ENCODE measurements at regions not wholly inside any gene's neighbourhood (a gene's known extent, or its start where the extent isn't known, plus 50 kb on each side); places are given as distances from the start of the nearest gene placed in this dataset.

DNA sequence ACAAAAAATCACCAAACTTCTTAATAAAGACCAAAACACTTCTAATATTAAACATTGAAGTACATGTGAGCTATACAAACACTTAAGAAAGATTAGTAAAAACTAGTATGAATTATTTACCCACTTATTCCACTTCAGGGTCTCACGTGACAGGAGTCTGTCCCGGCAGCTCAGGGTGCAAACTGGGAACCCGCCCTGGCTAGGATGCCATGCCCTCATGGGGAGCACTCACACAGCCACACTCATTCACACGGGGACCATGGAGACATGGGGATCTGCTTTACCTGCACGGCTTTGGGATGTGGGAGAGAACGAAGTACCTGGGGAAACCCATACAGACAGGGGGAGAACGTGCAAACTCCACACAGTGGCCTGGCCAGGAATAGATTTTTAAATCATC is 179.3 kb upstream of the UBE3A start:
- TF ChIP-seq, protein P1, sequence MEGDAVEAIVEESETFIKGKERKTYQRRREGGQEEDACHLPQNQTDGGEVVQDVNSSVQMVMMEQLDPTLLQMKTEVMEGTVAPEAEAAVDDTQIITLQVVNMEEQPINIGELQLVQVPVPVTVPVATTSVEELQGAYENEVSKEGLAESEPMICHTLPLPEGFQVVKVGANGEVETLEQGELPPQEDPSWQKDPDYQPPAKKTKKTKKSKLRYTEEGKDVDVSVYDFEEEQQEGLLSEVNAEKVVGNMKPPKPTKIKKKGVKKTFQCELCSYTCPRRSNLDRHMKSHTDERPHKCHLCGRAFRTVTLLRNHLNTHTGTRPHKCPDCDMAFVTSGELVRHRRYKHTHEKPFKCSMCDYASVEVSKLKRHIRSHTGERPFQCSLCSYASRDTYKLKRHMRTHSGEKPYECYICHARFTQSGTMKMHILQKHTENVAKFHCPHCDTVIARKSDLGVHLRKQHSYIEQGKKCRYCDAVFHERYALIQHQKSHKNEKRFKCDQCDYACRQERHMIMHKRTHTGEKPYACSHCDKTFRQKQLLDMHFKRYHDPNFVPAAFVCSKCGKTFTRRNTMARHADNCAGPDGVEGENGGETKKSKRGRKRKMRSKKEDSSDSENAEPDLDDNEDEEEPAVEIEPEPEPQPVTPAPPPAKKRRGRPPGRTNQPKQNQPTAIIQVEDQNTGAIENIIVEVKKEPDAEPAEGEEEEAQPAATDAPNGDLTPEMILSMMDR (conservative IDR thresholded peaks at IDR 0.05; ENCODE audit: low read depth in 2 of 2): no peak
- no peak for TF ChIP-seq EZH2 (IDR thresholded peaks at IDR 0.05; ENCODE audit: low read depth, unreplicated experiment)
- no peak for TF ChIP-seq POLR2AphosphoS5 (IDR thresholded peaks at IDR 0.05; ENCODE audit: low read depth)

Measured in GM23338 (cell line).